PC-9 (cell line): ENCODE measurements at regions not wholly inside any gene's neighbourhood (a gene's known extent, or its start where the extent isn't known, plus 50 kb on each side); places are given as distances from the start of the nearest gene placed in this dataset.

Source experiments
- BruUV-seq: library from RNA; stranded (reverse); fragments of 400-500 nt; replicated peaks from 2 replicates; lab custom pipeline; 2021; lab: Mats Ljungman, UMichigan
- CTCF ChIA-PET: fragments of 300-600 bp; sonication (Branson Sonifier 250); formaldehyde crosslinking; loops from one replicate; lab custom pipeline; 2022; ENCODE audit warnings: antibody characterized with exemption; lab: Charles Lee
- POLR2A ChIA-PET: fragments of 300-600 bp; sonication (Branson Sonifier 250); formaldehyde crosslinking; loops from one replicate; lab custom pipeline; 2022; ENCODE audit warnings: antibody characterized with exemption; ENCODE audit not compliant: unreplicated experiment; lab: Charles Lee
- DNase-seq, 2 experiments: peaks; one replicate each; pipeline versions ENCODE4 v3.0.0 to v3.0.0-alpha.2; 2015 to 2022; ENCODE audit warnings: mixed read lengths in 1 of 2
- H2AFZ ChIP-seq: fragments of 200-600 bp; sonication (generic); 2 replicates; pipeline ENCODE4 v1.8.1; 2017; ENCODE audit warnings: antibody characterized with exemption
- H3F3A ChIP-seq: fragments of 200-600 bp; sonication (generic); 2 replicates; pipeline ENCODE4 v1.8.1; 2017; ENCODE audit warnings: antibody characterized with exemption, mild to moderate bottlenecking, low read depth; ENCODE audit not compliant: insufficient read depth
- H3K27ac ChIP-seq: fragments of 200-600 bp; sonication (generic); 2 replicates; pipeline ENCODE4 v1.6.1; 2016; ENCODE audit warnings: mixed run types
- H3K27me3 ChIP-seq: fragments of 200-600 bp; sonication (generic); 2 replicates; pipeline ENCODE4 v1.6.1; 2016; ENCODE audit warnings: low read depth, mixed run types; ENCODE audit not compliant: insufficient read depth
- H3K36me3 ChIP-seq: fragments of 200-600 bp; sonication (generic); 2 replicates; pipeline ENCODE4 v1.6.1; 2016; ENCODE audit warnings: low read depth, mixed run types
- H3K4me1 ChIP-seq: fragments of 200-600 bp; sonication (generic); replicated peaks from 2 replicates; pipeline ENCODE4 v1.6.1; 2016; ENCODE audit warnings: mixed run types; ENCODE audit not compliant: insufficient read depth
- H3K4me2 ChIP-seq: fragments of 200-600 bp; sonication (generic); 2 replicates; pipeline ENCODE4 v1.6.1; 2017; ENCODE audit warnings: mixed run types
- H3K4me3 ChIP-seq: fragments of 200-600 bp; sonication (generic); 2 replicates; pipeline ENCODE4 v1.6.1; 2016; ENCODE audit warnings: mixed run types
- H3K79me2 ChIP-seq: fragments of 200-600 bp; sonication (generic); 2 replicates; pipeline ENCODE4 v1.6.1; 2017; ENCODE audit warnings: low read depth, mixed run types
- H3K9me2 ChIP-seq: fragments of 200-600 bp; sonication (generic); 2 replicates; pipeline ENCODE4 v1.8.1; 2017; ENCODE audit warnings: mild to moderate bottlenecking; ENCODE audit not compliant: insufficient read depth
- H3K9me3 ChIP-seq: fragments of 200-600 bp; sonication (generic); 2 replicates; pipeline ENCODE4 v1.8.1; 2016; ENCODE audit warnings: low read depth; ENCODE audit not compliant: insufficient read depth
- H4K20me1 ChIP-seq: fragments of 200-600 bp; sonication (generic); 2 replicates; pipeline ENCODE4 v1.8.1; 2017; ENCODE audit not compliant: insufficient read depth
- CTCF ChIP-seq: fragments of 200-600 bp; sonication (generic); conservative IDR thresholded peaks from 2 replicates; pipeline ENCODE4 v1.6.1; 2017; ENCODE audit warnings: mixed run types, antibody characterized with exemption, mild to moderate bottlenecking, moderate library complexity
- EZH2 ChIP-seq: fragments of 200-600 bp; sonication (generic); IDR thresholded peaks from 2 replicates; pipeline ENCODE4 v1.8.0; 2017; ENCODE audit warnings: antibody characterized with exemption, low read depth
- intact Hi-C: fragments of 100-400 bp; cut with micrococcal nuclease; formaldehyde crosslinking; loops from one replicate; pipeline ENCODE4 v1.10.0; 2022; ENCODE audit not compliant: unreplicated experiment

DNA sequence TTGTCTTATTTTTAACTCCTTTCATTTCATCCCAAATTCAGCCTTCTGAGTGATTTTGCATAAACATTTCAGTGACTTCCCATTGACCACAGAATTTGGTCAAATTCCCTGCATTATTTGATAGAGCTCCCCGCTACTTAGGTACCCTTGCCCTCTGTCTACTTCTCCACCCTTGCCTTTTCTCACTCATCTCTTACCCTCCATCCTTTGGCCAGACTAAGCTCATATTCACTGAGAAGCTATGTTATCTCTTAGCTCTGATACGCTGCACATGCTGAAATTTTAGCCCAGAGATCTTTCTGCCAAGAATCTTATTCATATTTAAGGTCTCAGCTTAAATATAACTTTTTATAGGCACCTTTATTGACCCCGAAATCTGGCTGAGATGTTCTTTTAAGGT is 1031.9 kb downstream of the ADGRL3 start:
- no peak for DNase-seq
- H3K4me2 ChIP-seq, result no peak overlapping the region
- no peak overlapping the region for H3K27ac ChIP-seq
- no peaks in the 10 kb centered on the region for H3K36me3 ChIP-seq
- H2AFZ ChIP-seq, result no peak overlapping the region
- BruUV-seq, result no TSS peak
- H3K4me3 ChIP-seq, result no peak overlapping the region
- intact Hi-C loops, result no loop called here
- no peaks in the 10 kb centered on the region for H3K9me3 ChIP-seq
- TF ChIP-seq CTCF (no peak), EZH2 (no peak)
- no peaks in the 10 kb centered on the region for H3K9me2 ChIP-seq
- H3K4me1 ChIP-seq, result no peaks in the 10 kb centered on the region
- ChIA-PET CTCF (no interaction called here), POLR2A (no interaction called here)
- no peaks in the 10 kb centered on the region for H3F3A ChIP-seq
- no peaks in the 10 kb centered on the region for H4K20me1 ChIP-seq
- H3K27me3 ChIP-seq, result no peaks in the 10 kb centered on the region
- H3K79me2 ChIP-seq, result no peaks in the 10 kb centered on the region

- no TSS peak for BruUV-seq
- POLR2A ChIA-PET, result no interaction called here
- H3K4me2 ChIP-seq, result no peak overlapping the region
- H3K9me2 ChIP-seq, result no peaks in the 10 kb centered on the region
- no peak overlapping the region for H3K27ac ChIP-seq
- CTCF ChIA-PET, result no interaction called here
- no peaks in the 10 kb centered on the region for H3K36me3 ChIP-seq
- H3K4me3 ChIP-seq, result no peak overlapping the region
- no peaks in the 10 kb centered on the region for H3F3A ChIP-seq
- no peaks in the 10 kb centered on the region for H3K9me3 ChIP-seq
- no peak overlapping the region for H2AFZ ChIP-seq
- intact Hi-C loops, result no loop called here
- no peaks in the 10 kb centered on the region for H4K20me1 ChIP-seq
- H3K27me3 ChIP-seq, result no peaks in the 10 kb centered on the region
- H3K4me1 ChIP-seq, result no peaks in the 10 kb centered on the region
- DNase-seq, result no peak
- no peaks in the 10 kb centered on the region for H3K79me2 ChIP-seq
- TF ChIP-seq CTCF, result no peak
Measured at GRCh38 chr4:62226082-62226481, 1026.0 kb downstream of the ADGRL3 start.

DNA sequence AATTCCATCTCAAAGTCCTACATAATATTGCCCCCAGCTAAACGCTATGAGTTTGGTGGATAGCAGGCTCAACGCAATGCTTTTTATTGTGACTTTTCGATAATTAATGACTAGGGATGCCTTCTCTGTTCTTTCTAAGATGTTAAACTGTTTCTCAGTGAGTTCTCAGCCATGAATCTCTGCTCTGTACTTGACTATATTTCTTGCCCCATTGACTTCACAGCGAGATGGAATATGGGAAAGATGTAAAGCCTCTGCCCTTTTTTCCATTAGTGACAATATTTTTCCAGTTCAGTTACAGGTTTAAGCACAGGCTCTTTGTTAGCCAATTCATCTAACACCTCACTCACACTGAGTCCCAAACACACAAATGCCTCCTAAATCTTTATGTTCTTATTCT is 1022.0 kb downstream of the ADGRL3 start:
- Histone ChIP-seq H3K36me3 (no peaks in the 10 kb centered on the region), H3F3A (no peaks in the 10 kb centered on the region), H3K4me2 (no peak overlapping the region), H3K79me2 (no peaks in the 10 kb centered on the region), H3K27me3 (no peaks in the 10 kb centered on the region), H3K9me2 (no peaks in the 10 kb centered on the region), H3K9me3 (no peaks in the 10 kb centered on the region), H3K27ac (no peak overlapping the region), H3K4me3 (no peak overlapping the region), H2AFZ (no peak overlapping the region), H4K20me1 (no peaks in the 10 kb centered on the region), H3K4me1 (no peaks in the 10 kb centered on the region)
- POLR2A ChIA-PET, result no interaction called here
- CTCF ChIA-PET, result no interaction called here
- no TSS peak for BruUV-seq
- TF ChIP-seq CTCF (no peak), EZH2 (no peak)
- DNase-seq, result no peak
- intact Hi-C loops, result no loop called here
